ENCODE measurements at regions not wholly inside any gene's neighbourhood (a gene's known extent, or its start where the extent isn't known, plus 50 kb on each side); places are given as distances from the start of the nearest gene placed in this dataset.

- TF ChIP-seq GATA2 (IDR thresholded peaks at IDR 0.05; ENCODE audit: low read depth, low read length) (no peak), GATA3 (IDR thresholded peaks at IDR 0.05; ENCODE audit: low read depth, low read length) (no peak)
Observed at GRCh38 chr21:41579692-41580091, 71.7 kb upstream of the TMPRSS2 start.
